Spinal cord (tissue), 9 donors: ENCODE measurements at regions not wholly inside any gene's neighbourhood (a gene's known extent, or its start where the extent isn't known, plus 50 kb on each side); places are given as distances from the start of the nearest gene placed in this dataset.
"Not testable (repeated sequence)": the region's sequence is repeated elsewhere in the genome, so short reads cannot be mapped to it uniquely, and the experiment has no call there.

Experiments used
- DNase-seq, 6 donors: peaks; one replicate each; pipeline versions ENCODE4 v3.0.0 to v3.0.0-alpha.2; 2013 to 2015; ENCODE audit warnings: low spot score in 6 of 6, low read depth in 4 of 6
- H3K27ac ChIP-seq: one replicate; pipeline ENCODE4 v1.5.1; 2013; ENCODE audit warnings: low read depth, low read length, control low read depth
- H3K27me3 ChIP-seq: one replicate; pipeline ENCODE4 v1.6.1; 2013; ENCODE audit warnings: low read length; ENCODE audit not compliant: control insufficient read depth, insufficient read depth
- H3K36me3 ChIP-seq: one replicate; pipeline ENCODE4 v1.6.1; 2013; ENCODE audit warnings: low read length; ENCODE audit not compliant: control insufficient read depth, insufficient read depth
- H3K4me1 ChIP-seq: one replicate; pipeline ENCODE4 v1.6.1; 2013; ENCODE audit warnings: low read length; ENCODE audit not compliant: control insufficient read depth, insufficient read depth
- H3K4me3 ChIP-seq: one replicate; pipeline ENCODE4 v1.5.1; 2013; ENCODE audit warnings: low read depth, low read length, control low read depth
- H3K9me3 ChIP-seq: one replicate; pipeline ENCODE4 v1.6.1; 2013; ENCODE audit warnings: low read length; ENCODE audit not compliant: control insufficient read depth, insufficient read depth
- WGBS: methylation state at CpG from one replicate; pipeline ENCODE4 v1.1.5; 2013; ENCODE audit warnings: missing lambda C conversion rate; ENCODE audit not compliant: insufficient coverage; 5-methylcytosine and 5-hydroxymethylcytosine counted together
- donor health status: healthy.

- WGBS: 52% methylated on average over 5 of the region's 8 CpGs
- Histone ChIP-seq H3K27ac (no peak overlapping the region), H3K36me3 (no peaks in the 10 kb centered on the region), H3K4me1 (no peaks in the 10 kb centered on the region), H3K9me3 (no peaks in the 10 kb centered on the region), H3K4me3 (no peak overlapping the region), H3K27me3 (no peaks in the 10 kb centered on the region)
- DNase-seq: peak in 2 of 6 donors; percentile 62 to 83
These were observed 124.6 kb upstream of the KCNAB1 start for GRCh38 chr3:155995525-155996370.

GRCh38 chr3:155996882-155997281 lies 123.5 kb upstream of the KCNAB1 start:
- H3K9me3 ChIP-seq: no peaks in the 10 kb centered on the region
- no peaks in the 10 kb centered on the region for H3K36me3 ChIP-seq
- WGBS: no CpG with 5 or more reads among the region's 3 CpGs

GRCh38 chr3:155998173-155998572 lies 122.2 kb upstream of the KCNAB1 start:
- DNase-seq, H3K27ac ChIP-seq, H3K9me3 ChIP-seq, H3K27me3 ChIP-seq, H3K4me1 ChIP-seq, H3K36me3 ChIP-seq, H3K4me3 ChIP-seq: not testable (repeated sequence)
- WGBS: no CpG with 5 or more reads among the region's 3 CpGs

More at GRCh38 chr3:155996882-155997281, 123.5 kb upstream of the KCNAB1 start:
- Histone ChIP-seq H3K4me3 (no peak overlapping the region), H3K27me3 (no peaks in the 10 kb centered on the region), H3K4me1 (no peaks in the 10 kb centered on the region), H3K27ac (no peak overlapping the region)
- no peak for DNase-seq

GRCh38 chr3:156005736-156006135 lies 114.6 kb upstream of the KCNAB1 start:
- no peaks in the 10 kb centered on the region for H3K9me3 ChIP-seq
- H3K27me3 ChIP-seq: no peaks in the 10 kb centered on the region
- WGBS: no CpG with 5 or more reads among the region's 3 CpGs
- H3K4me1 ChIP-seq: no peaks in the 10 kb centered on the region
- DNase-seq: peak in 1 of 6 donors; percentile 53
- H3K27ac ChIP-seq: no peak overlapping the region
- no peak overlapping the region for H3K4me3 ChIP-seq
- H3K36me3 ChIP-seq: no peaks in the 10 kb centered on the region

- Histone ChIP-seq H3K4me3 (no peak overlapping the region), H3K4me1 (no peaks in the 10 kb centered on the region), H3K9me3 (no peaks in the 10 kb centered on the region), H3K27me3 (no peaks in the 10 kb centered on the region), H3K27ac (no peak overlapping the region), H3K36me3 (no peaks in the 10 kb centered on the region)
- DNase-seq: peak in 2 of 6 donors; percentile 29 to 43
- 100% methylated on average over 1 of the region's 3 CpGs for WGBS
These were observed 109.5 kb upstream of the KCNAB1 start for GRCh38 chr3:156010829-156011228.

- H3K4me1 ChIP-seq: no peaks in the 10 kb centered on the region
- DNase-seq: no peak
- no peaks in the 10 kb centered on the region for H3K9me3 ChIP-seq
- no peak overlapping the region for H3K4me3 ChIP-seq
- no peaks in the 10 kb centered on the region for H3K36me3 ChIP-seq
- H3K27me3 ChIP-seq: no peaks in the 10 kb centered on the region
- no CpG with 5 or more reads among the region's 4 CpGs for WGBS
- no peak overlapping the region for H3K27ac ChIP-seq
These were observed 105.9 kb upstream of the KCNAB1 start for GRCh38 chr3:156014489-156014888.

GRCh38 chr3:156016902-156017301 lies 103.5 kb upstream of the KCNAB1 start:
- H3K4me1 ChIP-seq: no peaks in the 10 kb centered on the region
- H3K4me3 ChIP-seq: no peak overlapping the region
- 60% methylated on average over 2 of the region's 4 CpGs for WGBS
- DNase-seq: peak in 2 of 6 donors; percentile 22 to 57
- H3K9me3 ChIP-seq: no peaks in the 10 kb centered on the region
- no peaks in the 10 kb centered on the region for H3K27me3 ChIP-seq
- H3K27ac ChIP-seq: no peak overlapping the region
- H3K36me3 ChIP-seq: no peaks in the 10 kb centered on the region

GRCh38 chr3:156017352-156018030 lies 102.9 kb upstream of the KCNAB1 start:
- H3K27me3 ChIP-seq: no peaks in the 10 kb centered on the region
- H3K9me3 ChIP-seq: no peaks in the 10 kb centered on the region
- no peak overlapping the region for H3K4me3 ChIP-seq
- H3K36me3 ChIP-seq: no peaks in the 10 kb centered on the region
- no peaks in the 10 kb centered on the region for H3K4me1 ChIP-seq
- peak in 2 of 6 donors; percentile 71 to 79 for DNase-seq
- no peak overlapping the region for H3K27ac ChIP-seq

- no peaks in the 10 kb centered on the region for H3K9me3 ChIP-seq
- peak in 1 of 6 donors; percentile 34 for DNase-seq
- H3K36me3 ChIP-seq: no peaks in the 10 kb centered on the region
- H3K27ac ChIP-seq: no peak overlapping the region
- no peak overlapping the region for H3K4me3 ChIP-seq
- H3K4me1 ChIP-seq: no peaks in the 10 kb centered on the region
- H3K27me3 ChIP-seq: no peaks in the 10 kb centered on the region
- 14% methylated on average over 5 of the region's 6 CpGs for WGBS
These were observed 95.4 kb upstream of the KCNAB1 start for GRCh38 chr3:156024904-156025533.
